Right kidney (tissue), 1 donor: ENCODE measurements at regions not wholly inside any gene's neighbourhood (a gene's known extent, or its start where the extent isn't known, plus 50 kb on each side); places are given as distances from the start of the nearest gene placed in this dataset.
"Not testable (repeated sequence)": the region's sequence is repeated elsewhere in the genome, so short reads cannot be mapped to it uniquely, and the experiment has no call there.

Source experiments
- DNase-seq: peaks from one replicate; pipeline ENCODE4 v3.0.0-alpha.2; 2016

GRCh38 chr2:7599462-7600258 is 682.4 kb downstream of the RNF144A start:
- no peak for DNase-seq

GRCh38 chr2:7601990-7602389 is 684.8 kb downstream of the RNF144A start:
- DNase-seq: no peak

- no peak for DNase-seq
Observed at GRCh38 chr2:7604456-7604855, 687.2 kb downstream of the RNF144A start.

GRCh38 chr2:7607441-7608173 is 690.4 kb downstream of the RNF144A start:
- no peak for DNase-seq

GRCh38 chr2:7609556-7609955 is 692.3 kb downstream of the RNF144A start:
- DNase-seq: no peak

- DNase-seq: no peak
Observed at GRCh38 chr2:7609974-7610373, 692.8 kb downstream of the RNF144A start.

- no peak for DNase-seq
Observed at GRCh38 chr2:7611750-7612149, 694.5 kb downstream of the RNF144A start.

GRCh38 chr2:7612969-7613368 is 695.8 kb downstream of the RNF144A start:
- no peak for DNase-seq

GRCh38 chr2:7613831-7614230 is 696.6 kb downstream of the RNF144A start:
- DNase-seq: no peak

GRCh38 chr2:7618031-7618430 is 700.8 kb downstream of the RNF144A start:
- DNase-seq: no peak

GRCh38 chr2:7619203-7619970 is 702.2 kb downstream of the RNF144A start:
- no peak for DNase-seq

- no peak for DNase-seq
Observed at GRCh38 chr2:7620255-7620654, 703.0 kb downstream of the RNF144A start.

GRCh38 chr2:7621018-7621814 is 704.0 kb downstream of the RNF144A start:
- DNase-seq: no peak

GRCh38 chr2:7625392-7626138 is 708.4 kb downstream of the RNF144A start:
- DNase-seq: no peak

GRCh38 chr2:7626139-7626537 is 708.9 kb downstream of the RNF144A start:
- no peak for DNase-seq

- DNase-seq: no peak
Observed at GRCh38 chr2:7627583-7627982, 710.4 kb downstream of the RNF144A start.

GRCh38 chr2:7632420-7632819 is 715.2 kb downstream of the RNF144A start:
- DNase-seq: no peak

- DNase-seq: no peak
Observed at GRCh38 chr2:7633566-7634153, 716.4 kb downstream of the RNF144A start.

- DNase-seq: no peak
Observed at GRCh38 chr2:7634409-7634808, 717.2 kb downstream of the RNF144A start.

GRCh38 chr2:7639476-7639875 is 722.3 kb downstream of the RNF144A start:
- no peak for DNase-seq

GRCh38 chr2:7641272-7641671 is 724.1 kb downstream of the RNF144A start:
- DNase-seq: not testable (repeated sequence)
